SH-SY5Y (cell line): ENCODE measurements at regions not wholly inside any gene's neighbourhood (a gene's known extent, or its start where the extent isn't known, plus 50 kb on each side); places are given as distances from the start of the nearest gene placed in this dataset.

ENCODE experiments used
- GATA2 ChIP-seq: IDR thresholded peaks from 2 replicates; pipeline ENCODE4 v1.6.1; 2011; ENCODE audit warnings: mild to moderate bottlenecking, low read depth, low read length
- GATA3 ChIP-seq: IDR thresholded peaks from 2 replicates; pipeline ENCODE4 v1.6.1; 2011; ENCODE audit warnings: low read depth, mild to moderate bottlenecking, low read length, moderate library complexity

DNA sequence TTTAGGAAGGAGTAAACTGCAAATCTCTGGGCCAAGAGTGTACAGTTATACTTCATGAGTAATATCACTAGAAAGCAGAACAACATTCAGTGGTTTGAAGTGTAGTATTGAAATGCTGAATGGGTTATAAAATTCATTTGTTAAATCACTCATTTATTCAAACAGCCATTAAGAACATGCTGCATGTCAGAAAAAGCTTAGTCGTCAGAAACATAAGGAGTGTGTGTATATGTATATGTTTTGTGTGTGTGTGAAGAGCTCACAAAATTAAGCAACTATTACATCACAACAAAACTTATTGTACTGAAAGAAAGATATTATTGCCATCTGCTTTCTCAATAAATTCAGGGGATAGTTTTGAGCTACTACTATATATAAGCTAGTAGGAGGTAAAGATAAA, 165.4 kb upstream of the PCDH9 start:
- no peak for TF ChIP-seq GATA2
- no peak for TF ChIP-seq GATA3
